Naive thymus-derived CD8-positive, alpha-beta T cell (primary cell): ENCODE measurements at regions not wholly inside any gene's neighbourhood (a gene's known extent, or its start where the extent isn't known, plus 50 kb on each side); places are given as distances from the start of the nearest gene placed in this dataset.

Source experiments
- ATAC-seq, 2 donors: fragments of 150-1000 bp; cut with Tn5 transposase in 1 of 2; sonication (Bioruptor Pico), chemical (Tn5 transposase) in 1 of 2; 1 replicate in 1 of 2; 2 replicates in 1 of 2; pipeline ENCODE4 v1.10.0; 2021; ENCODE audit warnings: mild to moderate bottlenecking in 2 of 2, moderate library complexity in 2 of 2
- POLR2A ChIA-PET: fragments of 350-600 bp; sonication (Branson Sonifier 250); formaldehyde crosslinking; loops from one replicate; lab custom pipeline; 2021; ENCODE audit warnings: antibody characterized with exemption; lab: Charles Lee
- DNase-seq, 10 donors: peaks; one replicate each; pipeline versions ENCODE4 v3.0.0 to v3.0.0-alpha.2; 2020 to 2022
- H3K27ac Mint-ChIP-seq, 10 donors: one replicate each; pipeline ENCODE4 v1.8.0; 2020 to 2022; ENCODE audit warnings: mild to moderate bottlenecking in 10 of 10, mixed read lengths in 10 of 10, moderate library complexity in 4 of 10, inconsistent platforms in 1 of 10
- H3K27me3 Mint-ChIP-seq, 5 donors: one replicate each; pipeline ENCODE4 v1.8.0; 2021 to 2022; ENCODE audit warnings: mixed read lengths in 5 of 5
- H3K36me3 Mint-ChIP-seq, 3 donors: one replicate each; pipeline ENCODE4 v1.8.0; 2020 to 2022; ENCODE audit warnings: mixed read lengths in 3 of 3, mild to moderate bottlenecking in 2 of 3, inconsistent platforms in 1 of 3
- H3K4me1 Mint-ChIP-seq, 4 donors: one replicate each; pipeline ENCODE4 v1.8.0; 2021 to 2022; ENCODE audit warnings: mixed read lengths in 4 of 4
- H3K4me3 Mint-ChIP-seq, 10 donors: one replicate each; pipeline ENCODE4 v1.8.0; 2020 to 2022; ENCODE audit warnings: mild to moderate bottlenecking in 10 of 10, mixed read lengths in 10 of 10, moderate library complexity in 6 of 10, inconsistent platforms in 1 of 10
- H3K9me3 Mint-ChIP-seq, 9 donors: one replicate each; pipeline ENCODE4 v1.8.0; 2020 to 2022; ENCODE audit warnings: mixed read lengths in 9 of 9, mild to moderate bottlenecking in 3 of 9, inconsistent platforms in 1 of 9, moderate library complexity in 1 of 9

DNA sequence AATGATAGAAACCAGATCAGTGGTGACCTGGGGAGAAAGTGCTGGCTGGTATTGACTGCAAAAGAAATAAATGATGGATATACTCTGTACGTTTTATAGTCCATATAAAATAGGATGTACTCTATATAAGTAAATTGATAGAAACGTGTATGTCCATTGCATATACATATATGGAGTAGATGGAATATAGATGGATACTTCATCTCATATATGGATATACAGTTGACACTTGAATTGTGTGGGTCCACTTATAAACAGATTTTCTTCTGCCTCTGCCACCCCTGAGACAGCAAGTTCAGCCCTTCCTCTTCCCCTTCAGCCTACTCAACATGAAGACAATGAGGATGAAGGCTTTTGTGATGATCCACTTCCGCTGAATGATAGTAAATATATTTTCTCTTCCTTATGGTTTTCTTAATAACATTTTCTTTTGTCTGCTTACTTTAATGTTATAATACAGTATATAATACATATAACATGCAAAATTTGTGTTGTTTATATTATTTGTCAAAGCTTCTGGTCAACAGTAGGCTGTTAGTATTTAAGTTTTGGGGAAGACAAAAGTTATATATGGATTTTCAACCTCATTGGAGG, 76.1 kb upstream of the MYCN start:
- Mint-ChIP-seq H3K9me3 (peaks cover 0 to 3% (median 0%) of the 10 kb centered on the region in 9 donors), H3K4me3 (no peak overlapping the region), H3K27ac (no peak overlapping the region), H3K4me1 (no peaks in the 10 kb centered on the region), H3K27me3 (peaks cover 1 to 25% (median 14%) of the 10 kb centered on the region in 5 donors), H3K36me3 (no peaks in the 10 kb centered on the region)
- no peak for DNase-seq
- POLR2A ChIA-PET = no interaction called here
- ATAC-seq = no peak

DNA sequence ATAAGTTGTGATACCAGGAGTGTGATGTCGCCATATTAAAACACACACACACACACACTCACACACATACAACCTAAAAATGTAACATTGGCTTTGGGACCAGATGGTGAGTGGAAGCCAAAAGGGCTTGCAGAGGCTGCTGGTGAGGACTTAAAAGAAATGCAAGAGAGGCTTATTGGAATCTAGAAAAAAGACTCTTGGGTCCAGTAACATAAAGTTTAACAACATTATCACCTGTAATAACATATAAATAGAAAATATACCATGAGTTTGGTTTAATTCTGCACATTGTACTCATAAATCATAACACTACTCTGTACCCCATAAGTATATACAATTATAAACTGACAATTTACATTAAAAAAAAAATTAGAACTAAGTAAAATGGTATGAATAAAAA, 74.4 kb upstream of the MYCN start:
- no peak for ATAC-seq
- no peak for DNase-seq
- H3K27ac Mint-ChIP-seq = no peak overlapping the region
- peaks cover 0 to 3% (median 0%) of the 10 kb centered on the region in 9 donors for H3K9me3 Mint-ChIP-seq
- POLR2A ChIA-PET = no interaction called here
- peaks cover 3 to 25% (median 14%) of the 10 kb centered on the region in 5 donors for H3K27me3 Mint-ChIP-seq
- H3K36me3 Mint-ChIP-seq = no peaks in the 10 kb centered on the region
- no peaks in the 10 kb centered on the region for H3K4me1 Mint-ChIP-seq
- no peak overlapping the region for H3K4me3 Mint-ChIP-seq

DNA sequence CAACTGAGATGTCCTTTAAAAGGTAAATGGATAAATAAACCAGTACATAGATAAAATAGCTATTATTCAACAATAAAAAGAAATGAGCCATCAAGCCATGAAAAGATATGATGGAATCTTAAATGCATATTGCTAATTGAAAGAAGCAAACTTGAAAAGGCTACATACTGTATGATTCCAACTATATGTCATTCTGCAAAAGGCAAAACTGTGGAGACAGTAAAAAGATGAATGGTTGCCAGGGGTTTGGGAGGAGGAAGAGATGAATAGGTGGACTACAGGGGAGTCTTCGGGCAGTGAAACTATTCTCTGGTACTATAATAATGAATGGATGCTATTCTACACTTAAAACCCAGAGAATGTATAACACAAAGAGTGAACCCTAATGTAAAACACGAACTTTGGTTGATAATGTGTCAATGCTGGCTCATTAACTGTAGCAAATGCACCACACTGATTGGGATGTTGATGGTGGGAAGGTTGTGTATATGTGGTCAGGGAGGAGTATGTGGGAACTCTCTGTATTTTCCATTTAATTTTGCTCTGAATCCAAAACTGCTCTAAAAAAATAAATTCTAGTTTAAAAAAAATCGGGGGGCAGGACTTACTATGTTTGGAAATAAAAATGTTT, 73.7 kb upstream of the MYCN start:
- Mint-ChIP-seq H3K4me1 (no peaks in the 10 kb centered on the region), H3K4me3 (no peak overlapping the region), H3K27ac (no peak overlapping the region), H3K9me3 (peaks cover 0 to 3% (median 0%) of the 10 kb centered on the region in 9 donors), H3K27me3 (peaks cover 3 to 25% (median 14%) of the 10 kb centered on the region in 5 donors), H3K36me3 (no peaks in the 10 kb centered on the region)
- ATAC-seq = no peak
- POLR2A ChIA-PET = no interaction called here
- no peak for DNase-seq

DNA sequence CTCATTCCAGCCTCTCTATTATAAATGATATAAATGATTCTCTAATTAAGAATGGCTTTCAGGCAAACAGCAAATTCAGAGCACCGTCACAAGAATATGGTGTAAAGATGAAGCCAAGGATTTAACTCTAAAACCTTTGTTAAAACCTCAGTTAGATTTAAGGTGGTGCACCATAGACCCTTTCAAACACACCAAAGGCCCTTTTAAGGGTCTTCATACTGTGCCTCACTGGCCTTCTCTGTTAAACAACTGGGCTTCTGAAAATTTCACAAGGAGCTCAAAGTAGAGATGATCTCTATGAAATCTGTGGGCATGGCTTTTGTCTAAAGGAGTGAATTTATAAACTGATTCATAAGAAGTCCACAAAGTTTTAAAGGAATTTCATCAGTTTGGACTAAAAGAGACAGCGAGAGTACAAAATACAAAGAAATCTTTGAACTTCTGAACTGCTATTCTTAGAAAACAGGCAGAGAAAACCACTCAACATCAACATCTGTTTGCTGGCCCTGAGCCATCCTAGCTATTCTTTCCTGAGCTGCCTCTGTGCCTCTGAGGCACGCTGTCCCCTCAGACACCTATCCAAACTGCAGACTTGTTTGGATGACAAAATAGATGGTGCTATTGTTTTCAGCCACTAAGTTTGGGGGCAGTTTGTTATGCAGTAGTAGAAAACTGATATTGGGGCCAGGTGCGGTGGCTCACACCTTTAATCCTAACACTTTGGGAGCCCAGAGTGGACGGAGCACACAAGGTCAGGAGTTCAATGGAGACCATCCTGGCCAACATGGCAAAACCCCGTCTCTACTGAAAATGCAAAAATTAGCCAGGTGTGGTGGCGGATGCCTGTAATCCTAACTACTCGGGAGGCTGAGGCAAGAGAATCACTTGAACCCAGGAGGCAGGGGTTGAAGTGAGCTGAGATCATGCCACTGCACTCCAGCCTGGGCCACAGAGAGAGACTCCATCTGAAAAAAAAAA, 72.9 kb upstream of the MYCN start:
- no peaks in the 10 kb centered on the region for H3K4me1 Mint-ChIP-seq
- DNase-seq (no peak), ATAC-seq (no peak)
- H3K27me3 Mint-ChIP-seq = peaks cover 2 to 22% (median 12%) of the 10 kb centered on the region in 5 donors
- no peaks in the 10 kb centered on the region for H3K36me3 Mint-ChIP-seq
- no peak overlapping the region for H3K27ac Mint-ChIP-seq
- peaks cover 0 to 3% (median under 1%) of the 10 kb centered on the region in 9 donors for H3K9me3 Mint-ChIP-seq
- no peak overlapping the region for H3K4me3 Mint-ChIP-seq
- POLR2A ChIA-PET = no interaction called here

DNA sequence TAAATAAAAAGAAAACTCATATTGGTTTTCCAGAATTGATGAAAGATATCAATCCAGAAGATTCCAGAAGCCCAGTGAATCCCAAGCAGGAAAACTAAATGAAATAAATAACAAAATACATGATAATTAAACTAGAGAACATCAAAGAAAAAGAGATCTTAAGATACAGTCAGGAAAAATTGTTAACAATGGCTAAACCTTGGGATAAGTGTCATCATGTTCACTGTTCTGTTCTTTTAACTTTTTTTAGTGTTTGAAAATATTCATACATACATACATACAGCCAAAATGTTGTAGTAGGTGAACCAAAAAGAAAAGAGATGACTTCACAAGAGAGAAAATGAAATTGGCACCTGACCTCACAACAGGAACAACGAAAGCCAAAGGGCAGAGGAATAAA, 72.2 kb upstream of the MYCN start:
- Mint-ChIP-seq H3K27me3 (peaks cover 2 to 21% (median 8%) of the 10 kb centered on the region in 5 donors), H3K4me3 (no peak overlapping the region), H3K9me3 (peaks cover 0 to 3% (median 2%) of the 10 kb centered on the region in 9 donors), H3K36me3 (no peaks in the 10 kb centered on the region), H3K27ac (no peak overlapping the region), H3K4me1 (no peaks in the 10 kb centered on the region)
- no peak for DNase-seq
- POLR2A ChIA-PET = no interaction called here
- ATAC-seq = no peak

DNA sequence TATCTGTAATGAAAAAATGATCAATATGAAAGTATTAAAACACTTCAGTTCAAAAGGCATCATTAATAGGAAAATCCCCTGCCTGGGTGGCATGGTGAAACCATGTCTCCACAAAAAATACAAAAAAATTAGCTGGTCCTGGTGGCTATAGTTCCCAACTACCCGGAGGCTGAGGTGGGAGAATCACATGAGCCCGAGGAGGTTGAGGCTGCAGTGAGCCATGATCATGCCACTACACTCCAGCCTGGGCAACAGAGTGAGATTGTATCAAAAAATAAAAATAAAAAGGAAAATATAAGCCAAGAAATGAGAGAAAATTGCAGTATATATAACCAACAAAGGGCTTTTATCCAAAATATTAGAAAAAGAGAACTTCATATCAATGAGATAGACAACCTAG, 71.6 kb upstream of the MYCN start:
- POLR2A ChIA-PET = no interaction called here
- no peak for ATAC-seq
- H3K27ac Mint-ChIP-seq = no peak overlapping the region
- no peak overlapping the region for H3K4me3 Mint-ChIP-seq
- H3K36me3 Mint-ChIP-seq = no peaks in the 10 kb centered on the region
- H3K4me1 Mint-ChIP-seq = no peaks in the 10 kb centered on the region
- peaks cover 2 to 16% (median 7%) of the 10 kb centered on the region in 5 donors for H3K27me3 Mint-ChIP-seq
- peaks cover 0 to 3% (median 2%) of the 10 kb centered on the region in 9 donors for H3K9me3 Mint-ChIP-seq
- DNase-seq = no peak

DNA sequence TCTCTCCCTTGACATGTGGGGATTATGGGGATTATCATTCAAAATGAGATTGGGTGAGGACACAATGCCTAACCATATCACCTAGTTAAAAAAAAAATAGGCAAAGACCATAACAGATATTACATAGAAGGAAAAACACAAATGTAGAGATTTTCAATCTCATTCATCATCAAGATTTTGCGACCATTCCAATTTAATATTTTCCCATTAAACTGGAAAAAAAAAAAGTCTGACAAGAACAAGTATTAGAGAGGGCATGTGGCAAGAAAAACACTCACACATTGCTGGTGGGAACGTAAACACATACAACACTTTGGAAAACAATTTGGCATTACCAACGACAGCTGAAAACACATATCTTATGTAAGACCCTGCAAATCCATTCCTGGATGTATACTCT, 71.0 kb upstream of the MYCN start:
- H3K4me3 Mint-ChIP-seq = no peak overlapping the region
- no peak for ATAC-seq

DNA sequence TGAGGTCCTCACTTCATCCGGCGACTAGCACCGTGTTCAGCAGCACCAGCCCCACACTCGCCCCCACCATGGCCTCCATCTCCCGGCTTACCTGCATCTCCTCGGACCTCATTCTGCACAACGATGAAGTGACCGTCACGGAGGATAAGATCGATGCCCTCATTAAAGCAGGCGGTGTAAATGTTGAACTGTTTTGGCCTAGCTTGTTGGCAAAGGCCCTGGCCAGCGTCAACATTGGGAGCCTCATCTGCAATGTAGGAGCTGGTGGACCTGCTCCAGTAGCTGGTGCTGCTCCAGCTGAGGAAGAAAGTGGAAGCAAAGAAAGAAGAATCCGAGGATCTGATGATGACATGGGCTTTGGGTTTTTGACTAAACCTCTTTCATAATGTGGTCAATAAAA, 70.5 kb upstream of the MYCN start:
- H3K27me3 Mint-ChIP-seq = peaks cover 2 to 17% (median 8%) of the 10 kb centered on the region in 5 donors
- no peak for DNase-seq
- no peaks in the 10 kb centered on the region for H3K4me1 Mint-ChIP-seq
- POLR2A ChIA-PET = no interaction called here
- ATAC-seq = no peak
- H3K36me3 Mint-ChIP-seq = no peaks in the 10 kb centered on the region
- H3K4me3 Mint-ChIP-seq = no peak overlapping the region
- no peak overlapping the region for H3K27ac Mint-ChIP-seq
- peaks cover 0 to 3% (median 2%) of the 10 kb centered on the region in 9 donors for H3K9me3 Mint-ChIP-seq

More for the DNA sequence above, 71.0 kb upstream of the MYCN start:
- POLR2A ChIA-PET = no interaction called here
- Mint-ChIP-seq H3K4me1 (no peaks in the 10 kb centered on the region), H3K27ac (no peak overlapping the region), H3K27me3 (peaks cover 2 to 14% (median 8%) of the 10 kb centered on the region in 5 donors), H3K36me3 (no peaks in the 10 kb centered on the region), H3K9me3 (peaks cover 0 to 3% (median 2%) of the 10 kb centered on the region in 9 donors)
- no peak for DNase-seq

DNA sequence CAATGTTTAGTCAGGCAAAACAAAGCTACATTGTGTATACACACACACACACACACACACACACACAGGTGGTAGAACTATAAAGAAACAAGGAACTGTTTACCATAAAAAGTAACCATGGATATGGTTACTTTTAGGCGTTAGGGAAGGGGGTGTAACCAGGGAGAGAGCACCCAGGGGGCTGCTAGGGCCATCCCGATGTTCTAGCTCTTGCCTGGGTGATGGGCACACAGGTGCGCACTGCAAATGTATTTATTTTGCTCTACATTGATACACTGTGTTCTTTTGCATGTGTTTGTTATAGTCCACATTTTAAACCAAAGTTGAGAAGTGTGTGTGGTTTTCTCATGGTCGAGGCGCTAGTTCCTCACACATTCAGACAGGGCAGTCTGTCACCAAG, 69.8 kb upstream of the MYCN start:
- POLR2A ChIA-PET = no interaction called here
- ATAC-seq = no peak
- Mint-ChIP-seq H3K4me3 (no peak overlapping the region), H3K4me1 (no peaks in the 10 kb centered on the region), H3K27ac (no peak overlapping the region), H3K9me3 (peaks cover 0 to 3% (median 2%) of the 10 kb centered on the region in 9 donors), H3K27me3 (peaks cover 1 to 23% (median 9%) of the 10 kb centered on the region in 5 donors), H3K36me3 (no peaks in the 10 kb centered on the region)
- no peak for DNase-seq

DNA sequence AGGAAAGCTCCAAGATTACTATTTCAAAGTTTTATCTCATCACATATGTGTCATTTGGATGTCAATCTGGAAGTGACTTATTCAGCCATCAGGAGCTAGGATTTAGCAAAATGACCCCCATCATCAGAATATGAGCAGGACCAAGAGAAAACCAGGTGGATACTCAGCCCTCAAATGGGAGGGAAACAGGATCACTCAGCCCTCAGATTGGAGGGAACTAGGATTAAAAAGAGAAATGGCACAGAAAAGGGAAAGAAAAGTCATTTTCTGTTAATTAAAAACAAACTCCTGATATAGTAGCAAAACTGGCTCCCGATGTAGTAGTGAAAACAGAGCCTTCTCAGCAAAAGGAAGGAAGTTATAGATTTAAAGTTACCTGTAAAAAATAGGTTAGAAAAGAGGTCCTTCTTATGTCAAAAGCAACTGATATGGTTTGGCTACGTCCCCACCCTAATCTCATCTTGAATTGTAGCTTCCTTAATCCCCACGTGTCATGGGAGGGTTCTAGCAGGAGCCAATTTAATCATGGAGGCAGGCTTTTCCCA, 69.0 kb upstream of the MYCN start:
- Mint-ChIP-seq H3K9me3 (peaks cover 0 to 4% (median 2%) of the 10 kb centered on the region in 9 donors), H3K27me3 (peaks cover 0 to 23% (median 9%) of the 10 kb centered on the region in 5 donors), H3K4me1 (no peaks in the 10 kb centered on the region), H3K4me3 (no peak overlapping the region), H3K36me3 (no peaks in the 10 kb centered on the region), H3K27ac (no peak overlapping the region)
- ATAC-seq (no peak), DNase-seq (no peak)
- POLR2A ChIA-PET = no interaction called here

DNA sequence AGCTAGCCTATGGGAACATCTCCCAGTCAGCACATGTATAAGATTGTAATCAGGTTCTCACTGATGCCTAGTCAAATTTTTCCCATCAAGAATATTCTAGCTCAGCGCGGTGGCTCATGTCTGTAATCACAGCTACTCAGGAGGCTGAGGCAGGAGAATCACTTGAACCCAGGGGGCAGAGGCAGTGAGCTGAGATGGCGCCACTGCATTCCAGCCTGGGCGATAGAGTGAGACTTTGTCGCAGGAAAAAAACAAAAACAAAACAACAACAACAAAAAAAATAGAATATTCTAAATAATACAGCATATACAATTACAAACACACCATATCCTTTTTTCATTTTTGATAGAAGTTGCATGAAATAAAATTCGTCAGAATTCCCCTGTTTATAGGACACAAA, 67.5 kb upstream of the MYCN start:
- Mint-ChIP-seq H3K36me3 (peaks cover 0 to 6% (median 0%) of the 10 kb centered on the region in 3 donors), H3K4me3 (no peak overlapping the region), H3K4me1 (no peaks in the 10 kb centered on the region), H3K27ac (no peak overlapping the region), H3K9me3 (peaks cover 0 to 14% (median 8%) of the 10 kb centered on the region in 9 donors), H3K27me3 (peaks cover 0 to 23% (median 9%) of the 10 kb centered on the region in 5 donors)
- DNase-seq = no peak
- no peak for ATAC-seq
- POLR2A ChIA-PET = no interaction called here

DNA sequence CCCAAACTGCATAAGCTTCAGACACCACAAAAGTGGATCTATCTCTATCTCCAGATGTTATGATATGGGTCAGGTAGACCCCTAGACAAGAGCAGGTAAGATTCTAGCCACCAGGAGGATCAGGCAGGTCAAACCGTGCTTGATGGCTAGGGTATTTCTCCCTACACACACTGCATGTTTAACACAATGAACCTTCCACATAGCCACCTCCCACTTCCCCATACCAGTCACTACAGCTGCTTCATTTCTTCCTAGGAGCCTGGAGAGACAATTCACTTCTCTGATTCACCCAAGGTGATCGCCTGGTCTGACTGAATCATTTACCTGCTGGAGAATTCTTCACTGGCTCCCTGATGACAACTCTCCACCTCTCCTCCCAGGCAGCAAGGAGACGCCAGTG, 66.0 kb upstream of the MYCN start:
- Mint-ChIP-seq H3K9me3 (peaks cover 0 to 14% (median 8%) of the 10 kb centered on the region in 9 donors), H3K27ac (no peak overlapping the region), H3K36me3 (peaks cover 0 to 6% (median 0%) of the 10 kb centered on the region in 3 donors), H3K4me1 (no peaks in the 10 kb centered on the region), H3K27me3 (peaks cover 0 to 23% (median 9%) of the 10 kb centered on the region in 5 donors), H3K4me3 (no peak overlapping the region)
- DNase-seq (no peak), ATAC-seq (no peak)
- POLR2A ChIA-PET = no interaction called here
